ENCODE measurements at regions not wholly inside any gene's neighbourhood (a gene's known extent, or its start where the extent isn't known, plus 50 kb on each side); places are given as distances from the start of the nearest gene placed in this dataset.

DNA sequence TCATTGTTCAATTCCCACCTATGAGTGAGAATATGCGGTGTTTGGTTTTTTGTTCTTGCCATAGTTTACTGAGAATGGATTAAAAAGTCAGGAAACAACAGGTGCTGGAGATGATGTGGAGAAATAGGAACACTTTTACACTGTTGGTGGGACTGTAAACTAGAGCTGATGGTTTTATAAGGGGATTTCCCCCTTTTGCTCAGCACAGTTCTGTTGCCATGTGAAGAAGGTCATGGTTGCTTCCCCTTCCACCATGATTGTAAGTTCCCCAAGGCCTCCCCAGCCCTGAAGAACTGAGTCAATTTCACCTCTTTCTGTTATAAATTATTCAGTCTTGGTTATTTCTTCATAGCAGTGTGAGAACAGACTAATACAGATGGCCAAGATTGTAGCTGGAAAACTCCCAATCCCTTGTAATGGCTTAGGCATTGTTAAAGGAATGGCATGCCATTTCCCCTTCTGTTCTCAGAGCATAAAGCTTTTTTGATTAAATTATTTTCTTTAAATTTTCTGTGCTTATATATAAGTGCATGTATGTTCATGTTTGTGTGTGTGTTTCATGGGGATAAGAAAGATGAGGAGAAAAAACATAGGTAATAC, 144.8 kb downstream of the BACH1 start:
- no peak for DNase-seq
- TF ChIP-seq, protein P1, sequence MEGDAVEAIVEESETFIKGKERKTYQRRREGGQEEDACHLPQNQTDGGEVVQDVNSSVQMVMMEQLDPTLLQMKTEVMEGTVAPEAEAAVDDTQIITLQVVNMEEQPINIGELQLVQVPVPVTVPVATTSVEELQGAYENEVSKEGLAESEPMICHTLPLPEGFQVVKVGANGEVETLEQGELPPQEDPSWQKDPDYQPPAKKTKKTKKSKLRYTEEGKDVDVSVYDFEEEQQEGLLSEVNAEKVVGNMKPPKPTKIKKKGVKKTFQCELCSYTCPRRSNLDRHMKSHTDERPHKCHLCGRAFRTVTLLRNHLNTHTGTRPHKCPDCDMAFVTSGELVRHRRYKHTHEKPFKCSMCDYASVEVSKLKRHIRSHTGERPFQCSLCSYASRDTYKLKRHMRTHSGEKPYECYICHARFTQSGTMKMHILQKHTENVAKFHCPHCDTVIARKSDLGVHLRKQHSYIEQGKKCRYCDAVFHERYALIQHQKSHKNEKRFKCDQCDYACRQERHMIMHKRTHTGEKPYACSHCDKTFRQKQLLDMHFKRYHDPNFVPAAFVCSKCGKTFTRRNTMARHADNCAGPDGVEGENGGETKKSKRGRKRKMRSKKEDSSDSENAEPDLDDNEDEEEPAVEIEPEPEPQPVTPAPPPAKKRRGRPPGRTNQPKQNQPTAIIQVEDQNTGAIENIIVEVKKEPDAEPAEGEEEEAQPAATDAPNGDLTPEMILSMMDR (conservative IDR thresholded peaks at IDR 0.05), result no peak

More for the DNA sequence above, 144.8 kb downstream of the BACH1 start:
- H3K23me2 ChIP-seq (ENCODE audit: insufficient read length, low read depth, low read length, poor library complexity, severe bottlenecking), result no peaks in the 10 kb centered on the region
- H3K18ac ChIP-seq (ENCODE audit: insufficient read length, low read depth, low read length), result no peak overlapping the region
- Mint-ChIP-seq H3K27ac (no peak overlapping the region), H3K9me3 (peaks cover 3 to 5% of the 10 kb centered on the region in 2 experiments; a peak in 3 of 5 replicates), H3K4me3 (no peak overlapping the region), H3K36me3 (ENCODE audit: insufficient read depth in 1 of 3, low read depth in 3 of 3) (peaks cover 0 to 2% (median 0%) of the 10 kb centered on the region in 3 experiments; a peak in 2 of 7 replicates), H3K27me3 (ENCODE audit: low read depth) (no peaks in the 10 kb centered on the region), H3K4me1 (no peaks in the 10 kb centered on the region)
- no peaks in the 10 kb centered on the region for H3K79me1 ChIP-seq (ENCODE audit: insufficient read depth, low read depth, low read length, poor library complexity, severe bottlenecking)
- H3T11ph ChIP-seq (ENCODE audit: low read length), result no peak overlapping the region
- no peaks in the 10 kb centered on the region for H3K4me1 ChIP-seq (ENCODE audit: insufficient read depth, low read length)
- H3K56ac ChIP-seq (ENCODE audit: insufficient read length, low read depth, low read length), result no peak overlapping the region
- H3K4ac ChIP-seq (ENCODE audit: low read depth, low read length), result no peak overlapping the region
- H4K5ac ChIP-seq (ENCODE audit: insufficient read length, low read depth, low read length), result no peak overlapping the region
- H2BK120ac ChIP-seq (ENCODE audit: low read depth, low read length, poor library complexity, severe bottlenecking), result no peak overlapping the region
- H4K91ac ChIP-seq (ENCODE audit: insufficient read length, low read depth, low read length), result no peak overlapping the region
- no peak overlapping the region for H3K27ac ChIP-seq (ENCODE audit: insufficient read length, low read depth, low read length)
- H4K8ac ChIP-seq (replicated peaks; ENCODE audit: insufficient read length, low read depth, low read length), result no peak overlapping the region
- no peaks in the 10 kb centered on the region for H3K79me2 ChIP-seq (ENCODE audit: insufficient read depth, low read length)
- H3K9ac ChIP-seq (ENCODE audit: extremely low read depth, insufficient read length, low read length), result no peak overlapping the region
- no peak overlapping the region for H2BK15ac ChIP-seq (ENCODE audit: low read depth, low read length)
- no peak overlapping the region for H3K4me2 ChIP-seq (ENCODE audit: insufficient read depth, insufficient read length, low read length)
- H4K20me1 ChIP-seq (ENCODE audit: control insufficient read depth, insufficient read depth, insufficient read length), result no peaks in the 10 kb centered on the region
- no peak overlapping the region for H3K23ac ChIP-seq (ENCODE audit: insufficient read length, low read depth, low read length)
- H3K9me3 ChIP-seq (ENCODE audit: control insufficient read depth, low read depth, low read length), result no peaks in the 10 kb centered on the region
- no peak overlapping the region for H2BK5ac ChIP-seq (ENCODE audit: insufficient read length, low read length)
- H2AFZ ChIP-seq (ENCODE audit: low read length), result no peak overlapping the region
- no peak overlapping the region for H2AK5ac ChIP-seq (ENCODE audit: insufficient read length, low read length)
- H2BK12ac ChIP-seq (ENCODE audit: insufficient read length, low read depth, low read length), result no peak overlapping the region
- no peak overlapping the region for H3K14ac ChIP-seq (ENCODE audit: insufficient read depth, low read length)
- WGBS (ENCODE audit: extremely low coverage, insufficient read length, low lambda C conversion rate), result no CpG with 5 or more reads among the region's 1 CpG
- no peak overlapping the region for H2BK20ac ChIP-seq (ENCODE audit: low read depth, low read length, poor library complexity, severe bottlenecking)
- no peaks in the 10 kb centered on the region for H3K27me3 ChIP-seq (ENCODE audit: insufficient read depth, low read length)
